MM.1S (cell line): ENCODE measurements at regions not wholly inside any gene's neighbourhood (a gene's known extent, or its start where the extent isn't known, plus 50 kb on each side); places are given as distances from the start of the nearest gene placed in this dataset.

ENCODE experiments used
- CTCF ChIP-seq: fragments of 300-600 bp; sonication (generic); IDR thresholded peaks from 2 replicates; pipeline ENCODE4 v1.5.1; 2016; ENCODE audit warnings: antibody characterized with exemption, low read length, mixed read lengths
- EZH2 ChIP-seq: fragments of 300-600 bp; sonication (generic); optimal IDR thresholded peaks from 2 replicates; pipeline ENCODE3; 2017; ENCODE audit warnings: low read depth, mild to moderate bottlenecking, antibody characterized with exemption, low read length, mixed read lengths
- EZH2phosphoT487 ChIP-seq: fragments of 300-600 bp; sonication (generic); IDR thresholded peaks from 2 replicates; pipeline ENCODE4 v1.6.1; 2018; ENCODE audit warnings: antibody characterized with exemption, low read length

GRCh38 chr12:46522071-46522470 is 149.5 kb upstream of the SLC38A2 start:
- TF ChIP-seq CTCF (no peak), EZH2 (no peak), EZH2phosphoT487 (no peak)
